NCI-H526 (cell line): ENCODE measurements at regions not wholly inside any gene's neighbourhood (a gene's known extent, or its start where the extent isn't known, plus 50 kb on each side); places are given as distances from the start of the nearest gene placed in this dataset.

Source experiments
- DNase-seq, 2 experiments: peaks; one replicate each; lab custom pipeline; 2025; lab: John Stamatoyannopoulos, UW

- no peak for DNase-seq
These were observed 100.2 kb downstream of the GGTLC2 start for GRCh38 chr22:22744412-22745224.

GRCh38 chr22:22745225-22746060 is 101.0 kb downstream of the GGTLC2 start:
- DNase-seq = peak in 1 of 2 experiments; percentile 49

- no peak for DNase-seq
These were observed 101.9 kb downstream of the GGTLC2 start for GRCh38 chr22:22746061-22746962.

GRCh38 chr22:22746963-22747933 is 102.8 kb downstream of the GGTLC2 start:
- DNase-seq = peak in 1 of 2 experiments; percentile 27

- peak in 1 of 2 experiments; percentile 38 for DNase-seq
These were observed 103.9 kb downstream of the GGTLC2 start for GRCh38 chr22:22748297-22748743.

- DNase-seq = no peak
These were observed 104.3 kb downstream of the GGTLC2 start for GRCh38 chr22:22748756-22749155.

- no peak for DNase-seq
These were observed 104.8 kb downstream of the GGTLC2 start for GRCh38 chr22:22749167-22749758.

- no peak for DNase-seq
These were observed 106.1 kb downstream of the GGTLC2 start for GRCh38 chr22:22750335-22751042.

- no peak for DNase-seq
These were observed 106.7 kb downstream of the GGTLC2 start for GRCh38 chr22:22751043-22751603.

GRCh38 chr22:22752199-22752555 is 107.8 kb downstream of the GGTLC2 start:
- no peak for DNase-seq

GRCh38 chr22:22752556-22753477 is 108.4 kb downstream of the GGTLC2 start:
- no peak for DNase-seq

GRCh38 chr22:22753526-22754267 is 109.3 kb downstream of the GGTLC2 start:
- peak; percentile 15 to 73 for DNase-seq

- no peak for DNase-seq
These were observed 109.8 kb downstream of the GGTLC2 start for GRCh38 chr22:22754268-22754657.

- no peak for DNase-seq
These were observed 110.8 kb downstream of the GGTLC2 start for GRCh38 chr22:22754961-22755777.

GRCh38 chr22:22755778-22756100 is 111.3 kb downstream of the GGTLC2 start:
- DNase-seq = no peak

GRCh38 chr22:22756109-22756508 is 111.7 kb downstream of the GGTLC2 start:
- DNase-seq = no peak
